HG03469 (cell line): ENCODE measurements at regions not wholly inside any gene's neighbourhood (a gene's known extent, or its start where the extent isn't known, plus 50 kb on each side); places are given as distances from the start of the nearest gene placed in this dataset.

Source experiments
- ATAC-seq: cut with Tn5 transposase; IDR thresholded peaks from one replicate; pipeline ENCODE4 v1.9.1; 2021; ENCODE audit warnings: mild to moderate bottlenecking, moderate library complexity, moderate number of reproducible peaks; ENCODE audit not compliant: unreplicated experiment

DNA sequence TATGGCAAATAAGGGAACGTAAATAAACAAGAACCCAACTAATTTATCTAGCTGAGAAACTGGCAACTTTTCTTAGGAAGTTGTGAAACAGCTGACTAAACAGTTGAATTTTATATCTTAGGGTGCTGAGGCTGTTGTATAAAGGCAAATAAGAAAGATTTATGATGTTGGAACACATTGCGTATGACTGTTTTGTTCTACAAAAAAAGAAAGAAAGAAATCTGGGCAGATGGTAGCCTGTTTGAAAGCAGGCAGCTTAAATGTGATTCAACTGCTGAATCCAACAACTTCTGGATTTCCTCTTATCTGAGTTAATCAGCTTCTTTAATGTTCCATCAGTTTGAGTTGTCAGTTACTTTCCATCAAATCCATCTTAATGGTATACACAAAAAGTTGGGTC, 214.5 kb downstream of the SNX13 start:
- ATAC-seq = no peak

DNA sequence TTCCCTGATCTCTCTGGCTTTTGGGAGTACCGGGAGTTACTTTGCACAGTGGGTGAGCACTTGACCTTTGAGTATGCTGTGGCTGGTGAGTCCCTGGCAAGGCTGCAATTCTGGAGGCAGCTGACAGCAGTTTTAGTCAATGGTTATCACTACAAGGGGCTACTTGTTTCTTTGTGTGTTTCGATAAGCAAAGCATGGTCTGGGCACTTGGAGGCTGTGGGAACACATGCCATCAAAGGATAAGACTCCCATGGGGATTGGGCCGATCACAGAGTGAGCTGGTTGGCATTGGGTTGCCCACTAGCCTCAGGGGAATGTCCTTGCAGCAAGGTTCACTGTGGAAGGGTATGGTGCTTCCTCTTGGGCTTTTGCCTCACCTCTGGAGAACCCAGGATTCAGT, 208.2 kb downstream of the SNX13 start:
- ATAC-seq = no peak
